ENCODE measurements at regions not wholly inside any gene's neighbourhood (a gene's known extent, or its start where the extent isn't known, plus 50 kb on each side); places are given as distances from the start of the nearest gene placed in this dataset.
A peak's percentile ranks its signal among the peaks of the same experiment; 100 is the strongest.
"Not testable (repeated sequence)": the region's sequence is repeated elsewhere in the genome, so short reads cannot be mapped to it uniquely, and the experiment has no call there.

GRCh38 chr6:154629127-154629526 lies 104.1 kb upstream of the SCAF8 start:
- DNase-seq (ENCODE audit: low read depth) = no peak

GRCh38 chr6:154632119-154632518 lies 101.1 kb upstream of the SCAF8 start:
- DNase-seq (ENCODE audit: low read depth) = no peak

GRCh38 chr6:154637392-154637791 lies 95.8 kb upstream of the SCAF8 start:
- DNase-seq (ENCODE audit: low read depth) = no peak

- DNase-seq (ENCODE audit: low read depth) = no peak
Observed at GRCh38 chr6:154638369-154638768, 94.8 kb upstream of the SCAF8 start.

- not testable (repeated sequence) for DNase-seq (ENCODE audit: low read depth)
Observed at GRCh38 chr6:154639196-154639595, 94.0 kb upstream of the SCAF8 start.

GRCh38 chr6:154648188-154648887 lies 84.9 kb upstream of the SCAF8 start:
- DNase-seq (ENCODE audit: low read depth) = no peak

- DNase-seq (ENCODE audit: low read depth) = no peak
Observed at GRCh38 chr6:154648888-154649205, 84.4 kb upstream of the SCAF8 start.

- DNase-seq (ENCODE audit: low read depth) = no peak
Observed at GRCh38 chr6:154649721-154650120, 83.5 kb upstream of the SCAF8 start.

- no peak for DNase-seq (ENCODE audit: low read depth)
Observed at GRCh38 chr6:154650351-154650750, 82.9 kb upstream of the SCAF8 start.

GRCh38 chr6:154651656-154652055 lies 81.6 kb upstream of the SCAF8 start:
- DNase-seq (ENCODE audit: low read depth) = no peak

GRCh38 chr6:154653385-154653784 lies 79.8 kb upstream of the SCAF8 start:
- no peak for DNase-seq (ENCODE audit: low read depth)

GRCh38 chr6:154653853-154654252 lies 79.4 kb upstream of the SCAF8 start:
- DNase-seq (ENCODE audit: low read depth) = peak; percentile 10

GRCh38 chr6:154656660-154657059 lies 76.6 kb upstream of the SCAF8 start:
- DNase-seq (ENCODE audit: low read depth) = no peak

- no peak for DNase-seq (ENCODE audit: low read depth)
Observed at GRCh38 chr6:154661768-154662167, 71.4 kb upstream of the SCAF8 start.

- no peak for DNase-seq (ENCODE audit: low read depth)
Observed at GRCh38 chr6:154664287-154664686, 68.9 kb upstream of the SCAF8 start.

- DNase-seq (ENCODE audit: low read depth) = no peak
Observed at GRCh38 chr6:154668156-154668555, 65.1 kb upstream of the SCAF8 start.

GRCh38 chr6:154672086-154672485 lies 61.1 kb upstream of the SCAF8 start:
- no peak for DNase-seq (ENCODE audit: low read depth)

GRCh38 chr6:154673919-154674318 lies 59.3 kb upstream of the SCAF8 start:
- no peak for DNase-seq (ENCODE audit: low read depth)

GRCh38 chr6:154675602-154676088 lies 57.6 kb upstream of the SCAF8 start:
- DNase-seq (ENCODE audit: low read depth) = peak; percentile 94

- no peak for DNase-seq (ENCODE audit: low read depth)
Observed at GRCh38 chr6:154682633-154683125, 50.5 kb upstream of the SCAF8 start.
